ENCODE measurements at regions not wholly inside any gene's neighbourhood (a gene's known extent, or its start where the extent isn't known, plus 50 kb on each side); places are given as distances from the start of the nearest gene placed in this dataset.

DNA sequence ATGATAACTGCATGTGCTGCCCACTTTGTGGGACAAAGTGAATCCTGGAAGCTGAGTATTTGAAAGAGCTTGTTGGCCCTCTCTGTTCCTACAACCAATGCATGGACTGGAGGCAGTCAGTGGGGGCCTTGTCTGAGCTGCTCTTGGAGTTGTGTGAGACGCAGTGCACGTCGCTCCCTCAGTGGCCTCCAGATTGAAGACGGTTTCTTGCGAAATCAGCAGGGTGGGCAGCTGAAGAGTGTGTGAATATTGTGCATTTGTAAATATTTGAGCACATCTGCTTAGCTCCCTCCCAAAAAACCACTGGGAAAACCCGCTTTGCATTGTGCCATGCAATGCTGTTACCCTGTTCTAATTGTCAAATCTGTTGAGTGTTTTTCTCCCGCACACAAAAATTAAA, 782.8 kb downstream of the PLCL1 start:
- TF ChIP-seq POLR2A (IDR thresholded peaks at IDR 0.05; ENCODE audit: low read length) = no peak
- TF ChIP-seq GATA1 (IDR thresholded peaks at IDR 0.05; ENCODE audit: low read depth, low read length) = no peak
